ENCODE measurements at regions not wholly inside any gene's neighbourhood (a gene's known extent, or its start where the extent isn't known, plus 50 kb on each side); places are given as distances from the start of the nearest gene placed in this dataset.

GRCh38 chr12:115640929-115641328 lies 636.6 kb downstream of the MED13L start:
- H3K27me3 Mint-ChIP-seq, result peaks cover 15% of the 10 kb centered on the region
- H3K4me1 Mint-ChIP-seq (ENCODE audit: low read depth), result no peaks in the 10 kb centered on the region
- H3K27ac Mint-ChIP-seq, result no peak overlapping the region
- H3K9me3 Mint-ChIP-seq (ENCODE audit: low read depth), result peaks cover 6% of the 10 kb centered on the region
- no peak overlapping the region for H3K4me3 Mint-ChIP-seq (ENCODE audit: low read depth)
- no peaks in the 10 kb centered on the region for H3K36me3 Mint-ChIP-seq (ENCODE audit: insufficient read depth)
- DNase-seq (ENCODE audit: low spot score, unreplicated experiment), result no peak
- no peak for TF ChIP-seq CTCF (IDR thresholded peaks at IDR 0.05; ENCODE audit: unreplicated experiment)

- Mint-ChIP-seq H3K4me1 (ENCODE audit: low read depth) (no peaks in the 10 kb centered on the region), H3K9me3 (ENCODE audit: low read depth) (peaks cover 6% of the 10 kb centered on the region), H3K27ac (no peak overlapping the region), H3K36me3 (ENCODE audit: insufficient read depth) (no peaks in the 10 kb centered on the region), H3K4me3 (ENCODE audit: low read depth) (no peak overlapping the region), H3K27me3 (peaks cover 17% of the 10 kb centered on the region)
- no peak for TF ChIP-seq CTCF (IDR thresholded peaks at IDR 0.05; ENCODE audit: unreplicated experiment)
- no peak for DNase-seq (ENCODE audit: low spot score, unreplicated experiment)
These were observed 637.9 kb downstream of the MED13L start for GRCh38 chr12:115639648-115640012.

GRCh38 chr12:115638733-115639647 lies 638.5 kb downstream of the MED13L start:
- H3K4me3 Mint-ChIP-seq (ENCODE audit: low read depth), result no peak overlapping the region
- DNase-seq (ENCODE audit: low spot score, unreplicated experiment), result no peak
- no peak for TF ChIP-seq CTCF (IDR thresholded peaks at IDR 0.05; ENCODE audit: unreplicated experiment)
- no peak overlapping the region for H3K27ac Mint-ChIP-seq
- peaks cover 17% of the 10 kb centered on the region for H3K27me3 Mint-ChIP-seq
- peaks cover 6% of the 10 kb centered on the region for H3K9me3 Mint-ChIP-seq (ENCODE audit: low read depth)
- H3K36me3 Mint-ChIP-seq (ENCODE audit: insufficient read depth), result no peaks in the 10 kb centered on the region
- H3K4me1 Mint-ChIP-seq (ENCODE audit: low read depth), result no peaks in the 10 kb centered on the region

GRCh38 chr12:115636546-115636945 lies 640.9 kb downstream of the MED13L start:
- no peaks in the 10 kb centered on the region for H3K9me3 Mint-ChIP-seq (ENCODE audit: low read depth)
- no peak for DNase-seq (ENCODE audit: low spot score, unreplicated experiment)
- TF ChIP-seq CTCF (IDR thresholded peaks at IDR 0.05; ENCODE audit: unreplicated experiment), result no peak
- no peak overlapping the region for H3K27ac Mint-ChIP-seq
- H3K36me3 Mint-ChIP-seq (ENCODE audit: insufficient read depth), result no peaks in the 10 kb centered on the region
- peaks cover 9% of the 10 kb centered on the region for H3K27me3 Mint-ChIP-seq
- H3K4me3 Mint-ChIP-seq (ENCODE audit: low read depth), result no peak overlapping the region
- no peaks in the 10 kb centered on the region for H3K4me1 Mint-ChIP-seq (ENCODE audit: low read depth)

- no peaks in the 10 kb centered on the region for H3K4me1 Mint-ChIP-seq (ENCODE audit: low read depth)
These were observed 645.2 kb downstream of the MED13L start for GRCh38 chr12:115632308-115632707.

More at GRCh38 chr12:115632308-115632707, 645.2 kb downstream of the MED13L start:
- Mint-ChIP-seq H3K27me3 (peaks cover 8% of the 10 kb centered on the region), H3K9me3 (ENCODE audit: low read depth) (peaks cover 5% of the 10 kb centered on the region), H3K36me3 (ENCODE audit: insufficient read depth) (no peaks in the 10 kb centered on the region), H3K27ac (no peak overlapping the region), H3K4me3 (ENCODE audit: low read depth) (no peak overlapping the region)
- no peak for DNase-seq (ENCODE audit: low spot score, unreplicated experiment)
- peak; percentile 47 for TF ChIP-seq CTCF (IDR thresholded peaks at IDR 0.05; ENCODE audit: unreplicated experiment)
